GM12878 (cell line): ENCODE measurements at regions not wholly inside any gene's neighbourhood (a gene's known extent, or its start where the extent isn't known, plus 50 kb on each side); places are given as distances from the start of the nearest gene placed in this dataset.

Experiments used
- ATF3 ChIP-seq: IDR thresholded peaks from 2 replicates; pipeline ENCODE4 v1.6.1; 2011; ENCODE audit warnings: low read depth, mild to moderate bottlenecking, low read length, moderate library complexity, borderline replicate concordance; ENCODE audit errors: extremely low read depth
- CREB1 ChIP-seq: IDR thresholded peaks from 2 replicates; pipeline ENCODE4 v1.6.1; 2012; ENCODE audit warnings: low read depth, mild to moderate bottlenecking, inconsistent platforms
- CTCF ChIP-seq, 3 experiments: IDR thresholded peaks in 2 of 3; conservative IDR thresholded peaks in 1 of 3; 2 replicates each; pipeline ENCODE4 v1.5.1; 2011; ENCODE audit warnings: low read depth in 3 of 3, low read length in 3 of 3, mild to moderate bottlenecking in 3 of 3, control low read depth in 2 of 3, moderate library complexity in 2 of 3, inconsistent platforms in 1 of 3, mixed read lengths in 1 of 3; ENCODE audit not compliant: control insufficient read depth in 2 of 3, insufficient read depth in 1 of 3; ENCODE audit errors: extremely low read depth in 1 of 3
- EZH2 ChIP-seq: IDR thresholded peaks from 2 replicates; pipeline ENCODE4 v1.6.1; 2012; ENCODE audit warnings: low read depth, mild to moderate bottlenecking, control low read depth, inconsistent platforms, low read length, borderline replicate concordance; ENCODE audit not compliant: control insufficient read depth
- MAX ChIP-seq: IDR thresholded peaks from 2 replicates; pipeline ENCODE4 v1.6.1; 2012; ENCODE audit warnings: low read depth, low read length, improper control_type of control experiment
- POLR2A ChIP-seq: IDR thresholded peaks from 2 replicates; pipeline ENCODE4 v1.6.1; 2011; ENCODE audit warnings: low read depth, mild to moderate bottlenecking, low read length
- PRDM15 ChIP-seq: fragments of 450-650 bp; formaldehyde crosslinking; IDR thresholded peaks from 2 replicates; pipeline ENCODE4 v1.4.0; 2020; ENCODE audit warnings: mild to moderate bottlenecking, moderate library complexity
- SMAD1 ChIP-seq: fragments of 450-650 bp; IDR thresholded peaks from 2 replicates; pipeline ENCODE4 v1.6.1; 2018; ENCODE audit warnings: mild to moderate bottlenecking, low read depth; ENCODE audit not compliant: partially characterized antibody
- TAF1 ChIP-seq: IDR thresholded peaks from 2 replicates; pipeline ENCODE4 v1.6.1; 2011; ENCODE audit warnings: mild to moderate bottlenecking, low read depth, low read length, borderline replicate concordance
- TARDBP ChIP-seq: IDR thresholded peaks from 2 replicates; pipeline ENCODE4 v1.6.1; 2016; ENCODE audit warnings: borderline replicate concordance
- ZNF274 ChIP-seq: IDR thresholded peaks from one replicate; pipeline ENCODE4 v1.8.0; 2011; ENCODE audit not compliant: insufficient read length, insufficient read depth

DNA sequence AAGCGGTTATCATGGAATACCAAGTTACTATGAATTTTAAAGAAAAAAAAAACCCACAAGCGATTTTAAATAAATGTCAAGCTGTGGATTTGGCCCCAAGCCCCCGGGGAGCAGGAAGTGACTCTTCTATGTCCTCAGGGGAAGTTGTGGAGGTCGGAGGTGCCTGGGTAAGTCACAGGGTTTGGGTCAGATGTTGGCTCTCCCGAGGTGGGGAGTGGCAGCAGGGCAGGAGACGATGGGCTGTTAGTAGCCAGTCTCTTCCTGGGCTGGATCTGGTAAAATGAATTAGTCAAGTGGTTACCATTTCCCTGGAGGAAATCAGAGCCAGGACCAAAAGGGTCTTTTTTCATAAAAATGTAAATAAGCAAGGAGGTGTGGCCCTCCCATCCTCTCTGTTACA, 316.7 kb downstream of the TLE3 start:
- TF ChIP-seq SMAD1, result no peak
- no peak for TF ChIP-seq EZH2
- no peak for TF ChIP-seq ATF3
- TF ChIP-seq CTCF (IDR thresholded peaks at IDR 0.05 in 2 of 3, conservative IDR thresholded peaks at IDR 0.05 in 1 of 3; ENCODE audit: control insufficient read depth in 2 of 3, extremely low read depth in 1 of 3, insufficient read depth in 1 of 3, low read depth in 3 of 3, low read length in 3 of 3), result no peak
- no peak for TF ChIP-seq TAF1
- no peak for TF ChIP-seq PRDM15
- TF ChIP-seq CREB1, result no peak
- no peak for TF ChIP-seq ZNF274
- TF ChIP-seq POLR2A, result no peak
- no peak for TF ChIP-seq TARDBP
- no peak for TF ChIP-seq MAX
